Choroid plexus epithelial cell (primary cell): ENCODE measurements at regions not wholly inside any gene's neighbourhood (a gene's known extent, or its start where the extent isn't known, plus 50 kb on each side); places are given as distances from the start of the nearest gene placed in this dataset.
"Not testable (repeated sequence)": the region's sequence is repeated elsewhere in the genome, so short reads cannot be mapped to it uniquely, and the experiment has no call there.

Experiments used
- DNase-seq: peaks from one replicate; pipeline ENCODE4 v3.0.0-alpha.2; 2010; ENCODE audit warnings: low read depth
- H3K4me3 ChIP-seq: 2 replicates; pipeline ENCODE4 v1.5.1; 2011; ENCODE audit warnings: low read depth, mild to moderate bottlenecking, control low read depth, low read length, moderate library complexity
- CTCF ChIP-seq: conservative IDR thresholded peaks from 2 replicates; pipeline ENCODE4 v1.5.1; 2011; ENCODE audit warnings: low read depth, mild to moderate bottlenecking, control low read depth, inconsistent platforms, low read length, moderate library complexity

- not testable (repeated sequence) for DNase-seq, H3K4me3 ChIP-seq
These were observed 138.3 kb downstream of the KLRB1 start for GRCh38 chr12:9469463-9469862.

GRCh38 chr12:9468998-9469397 lies 138.7 kb downstream of the KLRB1 start:
- TF ChIP-seq CTCF: peak; percentile 74
- not testable (repeated sequence) for H3K4me3 ChIP-seq
- DNase-seq: peak; percentile 77

- H3K4me3 ChIP-seq, DNase-seq: not testable (repeated sequence)
- TF ChIP-seq CTCF: peak; percentile 10
These were observed 139.6 kb downstream of the KLRB1 start for GRCh38 chr12:9468144-9468543.

GRCh38 chr12:9464408-9464807 lies 143.3 kb downstream of the KLRB1 start:
- DNase-seq: no peak
- no peak overlapping the region for H3K4me3 ChIP-seq
- no peak for TF ChIP-seq CTCF

- H3K4me3 ChIP-seq: not testable (repeated sequence)
- DNase-seq: peak; percentile 86
These were observed 152.2 kb downstream of the KLRB1 start for GRCh38 chr12:9455516-9455915.

- not testable (repeated sequence) for DNase-seq, H3K4me3 ChIP-seq
These were observed 153.7 kb downstream of the KLRB1 start for GRCh38 chr12:9454021-9454420.

GRCh38 chr12:9450127-9450567 lies 157.6 kb downstream of the KLRB1 start:
- H3K4me3 ChIP-seq, DNase-seq: not testable (repeated sequence)

- H3K4me3 ChIP-seq, DNase-seq: not testable (repeated sequence)
These were observed 158.0 kb downstream of the KLRB1 start for GRCh38 chr12:9449657-9450126.

- no peak for DNase-seq
- no peak for TF ChIP-seq CTCF
- no peak overlapping the region for H3K4me3 ChIP-seq
These were observed 158.5 kb downstream of the KLRB1 start for GRCh38 chr12:9449181-9449580.

- DNase-seq: not testable (repeated sequence)
- H3K4me3 ChIP-seq: peak overlapping the region; percentile 65
These were observed 159.1 kb downstream of the KLRB1 start for GRCh38 chr12:9448648-9449047.

GRCh38 chr12:9447791-9448614 lies 159.7 kb downstream of the KLRB1 start:
- DNase-seq: peak; percentile 84
- peak overlapping the region; percentile 65 for H3K4me3 ChIP-seq

- not testable (repeated sequence) for DNase-seq
These were observed 160.6 kb downstream of the KLRB1 start for GRCh38 chr12:9446883-9447761.

GRCh38 chr12:9440428-9440827 lies 167.3 kb downstream of the KLRB1 start:
- DNase-seq, H3K4me3 ChIP-seq: not testable (repeated sequence)

More at GRCh38 chr12:9446883-9447761, 160.6 kb downstream of the KLRB1 start:
- H3K4me3 ChIP-seq: peak overlapping the region; percentile 65

- not testable (repeated sequence) for DNase-seq, H3K4me3 ChIP-seq
These were observed 172.0 kb downstream of the KLRB1 start for GRCh38 chr12:9435682-9436081.
